HUES6 (cell line): ENCODE measurements at regions not wholly inside any gene's neighbourhood (a gene's known extent, or its start where the extent isn't known, plus 50 kb on each side); places are given as distances from the start of the nearest gene placed in this dataset.

Experiments
- H3K27ac ChIP-seq: 2 replicates; pipeline ENCODE4 v1.7.0; 2013; ENCODE audit warnings: low read depth, mild to moderate bottlenecking, low read length, inconsistent platforms
- H3K27me3 ChIP-seq: 2 replicates; pipeline ENCODE4 v1.6.1; 2013; ENCODE audit warnings: low read length; ENCODE audit not compliant: control insufficient read depth, insufficient read depth
- H3K36me3 ChIP-seq: 2 replicates; pipeline ENCODE4 v1.6.1; 2013; ENCODE audit warnings: low read length; ENCODE audit not compliant: control insufficient read depth, insufficient read depth
- H3K4me1 ChIP-seq: 2 replicates; pipeline ENCODE4 v1.6.1; 2013; ENCODE audit warnings: low read length; ENCODE audit not compliant: control insufficient read depth, insufficient read depth
- H3K4me3 ChIP-seq: 2 replicates; pipeline ENCODE4 v1.5.1; 2013; ENCODE audit warnings: low read depth, low read length
- H3K9ac ChIP-seq: one replicate; pipeline ENCODE4 v1.6.1; 2013; ENCODE audit warnings: mild to moderate bottlenecking, low read length
- H3K9me3 ChIP-seq: 2 replicates; pipeline ENCODE4 v1.6.1; 2013; ENCODE audit warnings: low read depth, low read length; ENCODE audit not compliant: control insufficient read depth, insufficient read depth

GRCh38 chr9:126160854-126161329 lies 165.7 kb upstream of the MVB12B start:
- Histone ChIP-seq H3K9ac (no peak overlapping the region), H3K27me3 (no peaks in the 10 kb centered on the region), H3K36me3 (no peaks in the 10 kb centered on the region), H3K4me1 (peaks cover 14% of the 10 kb centered on the region), H3K9me3 (no peaks in the 10 kb centered on the region), H3K27ac (no peak overlapping the region), H3K4me3 (no peak overlapping the region)

DNA sequence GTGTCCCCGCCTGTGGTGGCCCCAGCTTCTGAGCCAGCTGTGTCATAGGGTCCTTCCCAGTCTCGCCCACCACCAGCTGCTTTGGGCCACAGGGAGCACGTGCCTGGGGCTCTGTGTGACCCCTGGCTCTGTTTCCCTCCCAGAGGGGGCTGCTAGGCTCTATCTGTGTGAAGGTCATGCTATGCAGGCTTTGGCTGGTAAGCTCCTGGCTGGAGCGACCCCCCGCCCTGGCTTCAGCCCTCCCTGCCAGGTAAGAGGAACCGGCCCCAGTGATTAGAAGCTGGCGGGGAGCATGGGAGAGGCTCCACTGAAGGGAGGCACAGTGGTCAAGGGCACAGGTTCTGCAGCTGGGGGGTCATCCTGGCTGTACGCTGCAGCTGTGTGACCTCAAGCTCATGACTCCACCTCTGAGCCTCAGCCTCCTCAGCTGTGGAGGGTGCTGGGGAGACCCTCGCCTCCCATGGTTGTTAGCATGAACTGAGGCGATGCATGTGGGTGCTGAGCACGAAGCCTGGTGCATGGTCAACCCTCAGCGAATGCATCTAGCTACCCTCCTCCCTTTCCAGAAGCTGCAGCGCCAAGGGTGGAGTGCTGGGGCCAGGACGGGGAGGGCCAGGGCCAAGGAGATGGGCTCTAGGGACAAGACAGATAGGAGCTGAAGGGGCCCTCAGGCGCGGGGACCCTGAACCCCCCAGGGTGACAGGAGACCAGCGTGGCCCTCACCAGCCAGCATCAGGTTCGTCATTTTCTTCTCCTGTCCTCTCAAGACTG lies 163.8 kb upstream of the MVB12B start:
- Histone ChIP-seq H3K9me3 (no peaks in the 10 kb centered on the region), H3K27me3 (peaks cover 6% of the 10 kb centered on the region; the same call in 1 of the 2 replicates), H3K36me3 (no peaks in the 10 kb centered on the region), H3K27ac (no peak overlapping the region), H3K4me1 (peaks cover 4% of the 10 kb centered on the region; the same call in 1 of the 2 replicates), H3K9ac (no peak overlapping the region), H3K4me3 (no peak overlapping the region)

DNA sequence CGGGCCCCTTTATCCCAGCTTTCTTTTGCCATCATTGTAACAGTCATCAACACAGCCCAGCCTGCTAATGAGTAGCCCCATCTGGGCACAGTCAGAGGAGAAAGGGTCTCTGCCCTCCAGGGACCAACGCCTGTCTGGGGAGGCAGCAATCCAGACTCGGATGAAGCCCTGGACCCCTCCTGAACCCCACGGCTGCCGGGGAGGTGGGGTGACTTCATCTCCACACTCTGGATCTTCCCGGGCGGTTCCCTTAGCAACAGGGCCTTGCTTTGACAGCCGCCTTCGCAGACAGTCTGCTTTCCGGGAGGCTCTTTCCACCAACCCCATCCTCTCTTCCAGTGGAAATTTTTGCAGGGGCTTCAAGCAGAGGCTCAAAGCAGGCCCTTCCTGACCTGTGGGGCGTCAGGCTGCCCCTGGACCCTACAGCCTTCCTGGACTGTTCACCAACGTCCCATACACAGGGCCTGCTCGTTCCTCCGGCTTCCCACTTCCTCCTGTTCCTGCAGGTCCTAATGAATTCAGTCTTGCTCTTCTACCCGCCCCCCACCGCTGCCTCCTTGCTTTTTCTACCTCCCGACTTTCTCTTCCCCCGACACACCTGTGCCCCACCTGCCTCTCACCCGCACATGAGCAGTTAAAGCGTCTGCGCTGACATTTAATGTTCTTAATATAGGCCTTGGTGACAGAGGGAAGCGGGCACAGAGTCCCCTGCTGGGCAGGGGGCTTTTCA lies 161.7 kb upstream of the MVB12B start:
- H3K4me3 ChIP-seq = no peak overlapping the region
- no peaks in the 10 kb centered on the region for H3K36me3 ChIP-seq
- H3K9me3 ChIP-seq = no peaks in the 10 kb centered on the region
- H3K9ac ChIP-seq = no peak overlapping the region
- H3K27me3 ChIP-seq = peaks cover 7% of the 10 kb centered on the region; the same call in 1 of the 2 replicates
- no peak overlapping the region for H3K27ac ChIP-seq
- no peaks in the 10 kb centered on the region for H3K4me1 ChIP-seq

DNA sequence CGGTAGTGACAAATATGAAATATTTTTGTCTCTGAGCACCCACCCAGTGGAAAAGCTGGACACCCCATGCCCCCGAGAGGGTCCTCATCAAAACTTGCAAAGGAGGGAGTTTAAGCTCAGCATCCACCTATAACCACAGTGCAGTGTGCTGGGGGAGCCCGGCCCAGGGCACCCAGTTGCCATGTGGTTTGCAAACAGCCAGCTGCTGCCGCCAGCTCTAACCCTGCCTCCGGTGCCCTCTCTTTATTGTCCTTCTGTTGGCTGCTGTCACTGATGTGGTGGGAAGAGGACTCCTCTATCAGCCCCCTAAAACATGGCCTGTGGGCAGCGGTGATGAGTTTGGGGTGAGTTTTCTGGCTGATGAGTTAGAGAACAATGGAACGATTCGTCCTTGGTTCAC lies 160.9 kb upstream of the MVB12B start:
- no peak overlapping the region for H3K4me3 ChIP-seq
- H3K9me3 ChIP-seq = no peaks in the 10 kb centered on the region
- H3K36me3 ChIP-seq = no peaks in the 10 kb centered on the region
- H3K9ac ChIP-seq = no peak overlapping the region
- no peak overlapping the region for H3K27ac ChIP-seq
- no peaks in the 10 kb centered on the region for H3K4me1 ChIP-seq
- peaks cover 12% of the 10 kb centered on the region for H3K27me3 ChIP-seq

DNA sequence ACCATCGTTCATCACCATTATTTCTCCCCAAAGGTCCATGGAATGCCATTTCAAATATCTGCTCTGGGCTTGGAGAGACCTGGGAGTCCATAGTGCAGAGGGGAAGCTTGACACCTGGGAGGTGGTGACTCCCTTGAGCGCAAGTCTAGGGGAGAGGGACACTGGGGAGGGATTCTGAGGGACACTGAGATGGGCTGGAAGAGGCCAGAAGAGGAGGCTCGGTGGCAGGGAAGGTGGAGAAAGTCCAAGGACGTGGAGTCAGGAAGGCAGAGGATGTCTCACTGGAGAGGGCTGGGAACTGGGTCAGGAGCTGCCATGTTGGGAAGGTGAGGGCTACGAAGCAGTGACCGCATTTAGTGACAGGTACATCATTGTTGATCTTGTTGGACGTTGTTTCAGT lies 160.3 kb upstream of the MVB12B start:
- H3K27me3 ChIP-seq = peaks cover 12% of the 10 kb centered on the region
- no peak overlapping the region for H3K4me3 ChIP-seq
- H3K27ac ChIP-seq = no peak overlapping the region
- no peak overlapping the region for H3K9ac ChIP-seq
- H3K9me3 ChIP-seq = no peaks in the 10 kb centered on the region
- H3K4me1 ChIP-seq = no peaks in the 10 kb centered on the region
- H3K36me3 ChIP-seq = no peaks in the 10 kb centered on the region

GRCh38 chr9:126166866-126167265 lies 159.8 kb upstream of the MVB12B start:
- Histone ChIP-seq H3K9me3 (no peaks in the 10 kb centered on the region), H3K9ac (no peak overlapping the region), H3K4me1 (no peaks in the 10 kb centered on the region), H3K4me3 (no peak overlapping the region), H3K36me3 (no peaks in the 10 kb centered on the region), H3K27ac (no peak overlapping the region), H3K27me3 (peaks cover 12% of the 10 kb centered on the region)

DNA sequence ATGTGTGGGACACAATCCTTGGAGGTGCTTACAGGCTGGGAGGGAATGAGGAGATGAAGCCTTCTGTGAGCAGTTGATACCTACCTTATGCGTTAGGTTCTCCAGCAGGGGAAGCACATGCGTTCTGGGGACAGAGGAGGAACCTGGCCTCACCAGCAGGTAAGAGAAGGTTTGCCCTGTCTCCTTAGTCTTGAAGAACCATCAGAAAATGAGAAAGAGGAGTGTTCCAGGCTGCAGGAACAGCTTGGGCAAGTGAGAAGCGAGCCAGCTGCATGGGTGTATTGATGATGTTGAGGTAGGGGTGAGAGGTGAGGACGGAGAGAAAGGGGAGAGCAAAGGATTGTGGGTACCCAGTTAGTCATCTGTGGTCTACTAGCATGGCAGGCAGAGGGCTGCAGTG lies 156.9 kb upstream of the MVB12B start:
- Histone ChIP-seq H3K27ac (no peak overlapping the region), H3K27me3 (peaks cover 12% of the 10 kb centered on the region), H3K4me1 (no peaks in the 10 kb centered on the region)

GRCh38 chr9:126170286-126170823 lies 156.3 kb upstream of the MVB12B start:
- Histone ChIP-seq H3K27me3 (peaks cover 12% of the 10 kb centered on the region), H3K27ac (no peak overlapping the region)

More for the DNA sequence above, 156.9 kb upstream of the MVB12B start:
- no peak overlapping the region for H3K4me3 ChIP-seq
- no peaks in the 10 kb centered on the region for H3K9me3 ChIP-seq
- H3K36me3 ChIP-seq = no peaks in the 10 kb centered on the region
- H3K9ac ChIP-seq = no peak overlapping the region

DNA sequence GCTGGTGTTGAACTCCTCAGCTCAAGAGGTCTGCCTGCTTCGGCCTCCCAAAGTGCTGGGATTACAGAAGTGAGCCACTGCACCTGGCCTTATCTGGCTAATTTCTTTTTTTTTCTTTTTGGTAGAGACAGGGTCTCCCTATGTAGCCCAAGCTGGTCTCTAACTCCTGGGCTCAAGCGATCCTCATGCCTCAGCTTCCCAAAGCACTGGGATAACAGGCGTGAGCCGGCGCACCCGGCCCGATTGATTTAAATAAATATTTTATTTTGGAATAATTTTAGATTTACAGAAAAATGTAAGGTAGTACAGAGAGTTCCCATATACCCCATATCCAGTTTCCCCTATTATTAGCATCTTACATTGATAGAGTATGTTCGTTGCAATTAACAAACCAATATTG lies 155.0 kb upstream of the MVB12B start:
- Histone ChIP-seq H3K9ac (no peak overlapping the region), H3K27ac (no peak overlapping the region), H3K4me1 (no peaks in the 10 kb centered on the region), H3K4me3 (no peak overlapping the region), H3K27me3 (peaks cover 9% of the 10 kb centered on the region), H3K9me3 (no peaks in the 10 kb centered on the region), H3K36me3 (no peaks in the 10 kb centered on the region)

More at GRCh38 chr9:126170286-126170823, 156.3 kb upstream of the MVB12B start:
- Histone ChIP-seq H3K36me3 (no peaks in the 10 kb centered on the region), H3K4me1 (no peaks in the 10 kb centered on the region), H3K9me3 (no peaks in the 10 kb centered on the region), H3K9ac (no peak overlapping the region), H3K4me3 (no peak overlapping the region)

GRCh38 chr9:126173401-126173800 lies 153.2 kb upstream of the MVB12B start:
- Histone ChIP-seq H3K27me3 (peaks cover 7% of the 10 kb centered on the region; the same call in 1 of the 2 replicates), H3K36me3 (no peaks in the 10 kb centered on the region), H3K9ac (no peak overlapping the region)

DNA sequence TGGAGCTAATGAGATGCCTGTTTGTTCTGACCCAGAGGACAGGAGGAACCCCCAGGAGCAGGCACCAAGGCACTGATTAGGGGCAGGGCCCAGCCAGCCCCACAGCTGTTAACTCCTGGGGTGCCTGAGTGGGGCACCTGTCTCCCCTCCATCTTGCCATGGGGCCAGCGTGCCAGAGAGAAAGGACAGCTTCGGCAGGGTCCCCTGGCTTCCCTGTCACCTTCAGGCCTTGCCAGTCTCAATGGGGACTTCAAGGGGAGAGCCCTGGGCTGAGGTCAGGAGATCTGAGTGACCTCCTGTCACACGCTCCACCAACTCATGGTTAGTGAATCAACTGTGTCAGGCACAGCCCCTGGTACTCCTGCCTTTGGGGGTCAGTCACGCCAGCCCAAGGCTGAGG lies 152.7 kb upstream of the MVB12B start:
- Histone ChIP-seq H3K4me3 (no peak overlapping the region), H3K9ac (no peak overlapping the region), H3K4me1 (no peaks in the 10 kb centered on the region), H3K36me3 (no peaks in the 10 kb centered on the region), H3K9me3 (no peaks in the 10 kb centered on the region), H3K27ac (no peak overlapping the region), H3K27me3 (peaks cover 7% of the 10 kb centered on the region; the same call in 1 of the 2 replicates)

More at GRCh38 chr9:126173401-126173800, 153.2 kb upstream of the MVB12B start:
- Histone ChIP-seq H3K4me1 (no peaks in the 10 kb centered on the region), H3K9me3 (no peaks in the 10 kb centered on the region), H3K4me3 (no peak overlapping the region), H3K27ac (no peak overlapping the region)
